ENCODE measurements at regions not wholly inside any gene's neighbourhood (a gene's known extent, or its start where the extent isn't known, plus 50 kb on each side); places are given as distances from the start of the nearest gene placed in this dataset.
"Not testable (repeated sequence)": the region's sequence is repeated elsewhere in the genome, so short reads cannot be mapped to it uniquely, and the experiment has no call there.

DNA sequence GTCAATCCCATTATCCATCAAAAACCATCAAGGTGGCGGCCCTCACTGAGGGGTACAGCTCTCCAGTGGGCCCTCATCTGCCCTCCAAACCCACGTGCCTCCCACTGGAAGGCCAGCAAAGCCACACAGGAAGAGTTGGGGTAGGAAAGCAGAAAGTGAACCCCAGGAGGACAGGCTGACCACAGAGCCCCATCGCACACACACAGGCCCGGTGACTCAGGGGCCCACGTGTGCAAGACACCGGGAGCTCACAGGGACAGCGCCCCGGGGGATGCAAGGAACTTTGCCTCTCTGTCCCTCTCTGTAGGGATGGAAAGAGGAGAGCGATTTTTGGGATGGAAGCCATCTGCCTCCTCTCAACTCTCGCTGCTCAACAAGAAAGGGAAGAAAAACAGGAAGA lies 85.0 kb upstream of the FRG2C start:
- H3K4me2 ChIP-seq (ENCODE audit: insufficient read depth, low read length, poor library complexity, severe bottlenecking); H3K36me3 ChIP-seq (replicated peaks in 1 of 2; ENCODE audit: control insufficient read depth in 2 of 2, insufficient read depth in 2 of 2, low read length in 2 of 2); H3K9me3 ChIP-seq (replicated peaks in 1 of 2; ENCODE audit: control insufficient read depth in 2 of 2, insufficient read depth in 1 of 2, low read depth in 1 of 2, low read length in 2 of 2); H3K79me1 ChIP-seq (ENCODE audit: low read depth, low read length); H2BK120ac ChIP-seq (ENCODE audit: low read depth, low read length); H2BK15ac ChIP-seq (ENCODE audit: low read length); H2BK12ac ChIP-seq (ENCODE audit: low read length); H4K91ac ChIP-seq (ENCODE audit: low read depth, low read length, poor library complexity); H3K4me1 ChIP-seq (ENCODE audit: control insufficient read depth in 2 of 2, insufficient read depth in 1 of 2, low read depth in 1 of 2, low read length in 2 of 2); H3K4ac ChIP-seq (ENCODE audit: low read length); H3K27ac ChIP-seq (replicated peaks; ENCODE audit: low read length); H2AK5ac ChIP-seq (ENCODE audit: low read depth, low read length); DNase-seq (ENCODE audit: low spot score); H3K23ac ChIP-seq (ENCODE audit: low read depth, low read length, poor library complexity); H3K9ac ChIP-seq (ENCODE audit: low read depth, low read length, poor library complexity); H3K18ac ChIP-seq (ENCODE audit: low read length); H3K14ac ChIP-seq (ENCODE audit: low read length); H3K4me3 ChIP-seq (ENCODE audit: low read length in 2 of 2); H4K8ac ChIP-seq (ENCODE audit: low read depth, low read length); H2BK5ac ChIP-seq (ENCODE audit: low read length): not testable (repeated sequence)
- Histone ChIP-seq H3K27me3 (ENCODE audit: control insufficient read depth in 3 of 3, insufficient read depth in 3 of 3, low read depth in 1 of 3, low read length in 3 of 3) (peaks cover 0 to 21% (median 11%) of the 10 kb centered on the region in 3 experiments), H2AFZ (ENCODE audit: low read length) (peak overlapping the region; percentile 95)
- WGBS, 2 donors (ENCODE audit: extremely low coverage in 2 of 2, insufficient read length in 2 of 2, insufficient replicate concordance in 1 of 2), result no CpG with 5 or more reads among the region's 10 CpGs

DNA sequence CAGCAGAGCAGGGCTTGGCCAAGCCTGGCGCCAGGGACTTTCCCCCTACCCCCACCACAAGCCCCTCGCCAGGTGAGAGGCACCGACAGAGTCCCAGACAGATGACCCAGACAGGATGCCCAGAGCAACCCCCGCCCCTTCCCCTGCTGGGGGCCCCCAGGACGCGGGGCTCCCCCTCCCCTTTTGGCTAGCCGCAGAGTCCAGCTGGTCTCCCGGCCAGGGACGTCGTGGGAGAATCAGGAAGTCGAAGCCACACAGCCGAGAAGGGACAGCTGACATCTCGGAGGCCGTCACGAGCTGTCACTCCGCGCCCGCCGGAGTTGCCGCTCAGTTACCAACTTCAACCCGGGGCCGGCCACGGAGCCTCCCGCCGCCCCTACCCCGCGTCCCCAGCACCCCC lies 84.6 kb upstream of the FRG2C start:
- not testable (repeated sequence) for H3K27ac ChIP-seq (replicated peaks; ENCODE audit: low read length); H2BK120ac ChIP-seq (ENCODE audit: low read depth, low read length); H3K4me1 ChIP-seq (ENCODE audit: control insufficient read depth in 2 of 2, insufficient read depth in 1 of 2, low read depth in 1 of 2, low read length in 2 of 2); H3K18ac ChIP-seq (ENCODE audit: low read length); H3K9ac ChIP-seq (ENCODE audit: low read depth, low read length, poor library complexity); H3K79me1 ChIP-seq (ENCODE audit: low read depth, low read length); H3K14ac ChIP-seq (ENCODE audit: low read length); H3K4ac ChIP-seq (ENCODE audit: low read length); H4K8ac ChIP-seq (ENCODE audit: low read depth, low read length); DNase-seq (ENCODE audit: low spot score); H3K36me3 ChIP-seq (replicated peaks in 1 of 2; ENCODE audit: control insufficient read depth in 2 of 2, insufficient read depth in 2 of 2, low read length in 2 of 2); H2BK15ac ChIP-seq (ENCODE audit: low read length); H2BK12ac ChIP-seq (ENCODE audit: low read length); H3K9me3 ChIP-seq (replicated peaks in 1 of 2; ENCODE audit: control insufficient read depth in 2 of 2, insufficient read depth in 1 of 2, low read depth in 1 of 2, low read length in 2 of 2); H3K23ac ChIP-seq (ENCODE audit: low read depth, low read length, poor library complexity); H2AK5ac ChIP-seq (ENCODE audit: low read depth, low read length); H3K4me3 ChIP-seq (ENCODE audit: low read length in 2 of 2); H2BK5ac ChIP-seq (ENCODE audit: low read length); H4K91ac ChIP-seq (ENCODE audit: low read depth, low read length, poor library complexity)
- Histone ChIP-seq H3K27me3 (ENCODE audit: control insufficient read depth in 3 of 3, insufficient read depth in 3 of 3, low read depth in 1 of 3, low read length in 3 of 3) (peaks cover 0 to 21% (median 11%) of the 10 kb centered on the region in 3 experiments), H3K4me2 (ENCODE audit: insufficient read depth, low read length, poor library complexity, severe bottlenecking) (peak overlapping the region; percentile 62), H2AFZ (ENCODE audit: low read length) (peak overlapping the region; percentile 95)
- no CpG with 5 or more reads among the region's 27 CpGs for WGBS, 2 donors (ENCODE audit: extremely low coverage in 2 of 2, insufficient read length in 2 of 2, insufficient replicate concordance in 1 of 2)

- not testable (repeated sequence) for H2BK120ac ChIP-seq (ENCODE audit: low read depth, low read length); H3K36me3 ChIP-seq (replicated peaks in 1 of 2; ENCODE audit: control insufficient read depth in 2 of 2, insufficient read depth in 2 of 2, low read length in 2 of 2); H2AK5ac ChIP-seq (ENCODE audit: low read depth, low read length); H3K27ac ChIP-seq (replicated peaks; ENCODE audit: low read length); H3K79me1 ChIP-seq (ENCODE audit: low read depth, low read length); H3K4me1 ChIP-seq (ENCODE audit: control insufficient read depth in 2 of 2, insufficient read depth in 1 of 2, low read depth in 1 of 2, low read length in 2 of 2); H3K14ac ChIP-seq (ENCODE audit: low read length); H2BK12ac ChIP-seq (ENCODE audit: low read length); H3K9ac ChIP-seq (ENCODE audit: low read depth, low read length, poor library complexity); H4K8ac ChIP-seq (ENCODE audit: low read depth, low read length); H4K91ac ChIP-seq (ENCODE audit: low read depth, low read length, poor library complexity); H3K23ac ChIP-seq (ENCODE audit: low read depth, low read length, poor library complexity); H2BK15ac ChIP-seq (ENCODE audit: low read length); H2BK5ac ChIP-seq (ENCODE audit: low read length); H3K9me3 ChIP-seq (replicated peaks in 1 of 2; ENCODE audit: control insufficient read depth in 2 of 2, insufficient read depth in 1 of 2, low read depth in 1 of 2, low read length in 2 of 2); H3K18ac ChIP-seq (ENCODE audit: low read length); H3K4ac ChIP-seq (ENCODE audit: low read length)
- Histone ChIP-seq H3K27me3 (ENCODE audit: control insufficient read depth in 3 of 3, insufficient read depth in 3 of 3, low read depth in 1 of 3, low read length in 3 of 3) (peaks cover 0 to 21% (median 11%) of the 10 kb centered on the region in 3 experiments), H2AFZ (ENCODE audit: low read length) (peak overlapping the region; percentile 95), H3K4me2 (ENCODE audit: insufficient read depth, low read length, poor library complexity, severe bottlenecking) (peak overlapping the region; percentile 62), H3K4me3 (ENCODE audit: low read length in 2 of 2) (peak overlapping the region; percentile 47 to 81)
- no CpG with 5 or more reads among the region's 67 CpGs for WGBS, 2 donors (ENCODE audit: extremely low coverage in 2 of 2, insufficient read length in 2 of 2, insufficient replicate concordance in 1 of 2)
- DNase-seq (ENCODE audit: low spot score), result peak; percentile 20
Observed at GRCh38 chr3:75579981-75580782, 83.9 kb upstream of the FRG2C start.

- not testable (repeated sequence) for H3K4me2 ChIP-seq (ENCODE audit: insufficient read depth, low read length, poor library complexity, severe bottlenecking); H2BK15ac ChIP-seq (ENCODE audit: low read length); H3K14ac ChIP-seq (ENCODE audit: low read length); H3K27ac ChIP-seq (replicated peaks; ENCODE audit: low read length); H2BK5ac ChIP-seq (ENCODE audit: low read length); H2AK5ac ChIP-seq (ENCODE audit: low read depth, low read length); H2BK12ac ChIP-seq (ENCODE audit: low read length); H3K4me1 ChIP-seq (ENCODE audit: control insufficient read depth in 2 of 2, insufficient read depth in 1 of 2, low read depth in 1 of 2, low read length in 2 of 2); H2BK120ac ChIP-seq (ENCODE audit: low read depth, low read length); DNase-seq (ENCODE audit: low spot score); H4K8ac ChIP-seq (ENCODE audit: low read depth, low read length); H3K36me3 ChIP-seq (replicated peaks in 1 of 2; ENCODE audit: control insufficient read depth in 2 of 2, insufficient read depth in 2 of 2, low read length in 2 of 2); H3K23ac ChIP-seq (ENCODE audit: low read depth, low read length, poor library complexity); H3K79me1 ChIP-seq (ENCODE audit: low read depth, low read length); H4K91ac ChIP-seq (ENCODE audit: low read depth, low read length, poor library complexity); H3K18ac ChIP-seq (ENCODE audit: low read length); H3K4ac ChIP-seq (ENCODE audit: low read length); H2AFZ ChIP-seq (ENCODE audit: low read length); H3K9ac ChIP-seq (ENCODE audit: low read depth, low read length, poor library complexity); H3K4me3 ChIP-seq (ENCODE audit: low read length in 2 of 2); H3K9me3 ChIP-seq (replicated peaks in 1 of 2; ENCODE audit: control insufficient read depth in 2 of 2, insufficient read depth in 1 of 2, low read depth in 1 of 2, low read length in 2 of 2)
- H3K27me3 ChIP-seq (ENCODE audit: control insufficient read depth in 3 of 3, insufficient read depth in 3 of 3, low read depth in 1 of 3, low read length in 3 of 3), result peaks cover 0 to 21% (median 11%) of the 10 kb centered on the region in 3 experiments
- WGBS, 2 donors (ENCODE audit: extremely low coverage in 2 of 2, insufficient read length in 2 of 2, insufficient replicate concordance in 1 of 2), result no CpG with 5 or more reads among the region's 3 CpGs
Observed at GRCh38 chr3:75582536-75582935, 81.6 kb upstream of the FRG2C start.

Data from neuronal stem cell (in vitro differentiated cells).